ENCODE measurements at regions not wholly inside any gene's neighbourhood (a gene's known extent, or its start where the extent isn't known, plus 50 kb on each side); places are given as distances from the start of the nearest gene placed in this dataset.

GRCh38 chr7:131878777-131879176, 322.3 kb upstream of the PODXL start:
- CTCF ChIA-PET = no interaction called here
- intact Hi-C loops (cut with micrococcal nuclease) = no loop called here
- BruUV-seq (replicated peaks) = no TSS peak

GRCh38 chr7:131873581-131873980, 317.2 kb upstream of the PODXL start:
- H3K36me3 ChIP-seq (ENCODE audit: low read depth, low read length) = no peaks in the 10 kb centered on the region
- TF ChIP-seq EZH2 (IDR thresholded peaks at IDR 0.05; ENCODE audit: low read length, unreplicated experiment) (no peak), CTCF (conservative IDR thresholded peaks at IDR 0.05; ENCODE audit: low read depth, low read length) (no peak), EZH2phosphoT487 (IDR thresholded peaks at IDR 0.05; ENCODE audit: borderline replicate concordance, low read length) (no peak)
- H3F3A ChIP-seq (ENCODE audit: low read length, unreplicated experiment) = no peaks in the 10 kb centered on the region
- intact Hi-C loops (cut with micrococcal nuclease) = no loop called here
- H3K79me2 ChIP-seq (ENCODE audit: low read length) = no peaks in the 10 kb centered on the region
- peaks cover 23% of the 10 kb centered on the region; the same call in 1 of the 2 replicates for H3K27me3 ChIP-seq (ENCODE audit: low read length)
- no peak overlapping the region for H3K4me2 ChIP-seq (ENCODE audit: low read length)
- POLR2A ChIA-PET (ENCODE audit: unreplicated experiment) = no interaction called here
- DNase-seq = no peak
- H3K9me2 ChIP-seq (replicated peaks; ENCODE audit: low read length) = no peaks in the 10 kb centered on the region
- CTCF ChIA-PET = no interaction called here
- no peak overlapping the region for H3K9ac ChIP-seq (ENCODE audit: low read length)
- H3K9me3 ChIP-seq (ENCODE audit: low read length) = no peaks in the 10 kb centered on the region
- no peaks in the 10 kb centered on the region for H3K4me1 ChIP-seq (ENCODE audit: insufficient read depth, low read length)
- H4K20me1 ChIP-seq (ENCODE audit: low read length) = no peaks in the 10 kb centered on the region
- no peak for ATAC-seq
- H3K27ac ChIP-seq (ENCODE audit: low read length) = no peak overlapping the region
- no TSS peak for BruUV-seq (replicated peaks)
- no peak overlapping the region for H2AFZ ChIP-seq (ENCODE audit: low read length)
- H3K4me3 ChIP-seq (ENCODE audit: low read length) = no peak overlapping the region

More at GRCh38 chr7:131878777-131879176, 322.3 kb upstream of the PODXL start:
- Histone ChIP-seq H3K9ac (ENCODE audit: low read length) (no peak overlapping the region), H4K20me1 (ENCODE audit: low read length) (no peaks in the 10 kb centered on the region), H3K36me3 (ENCODE audit: low read depth, low read length) (no peaks in the 10 kb centered on the region), H3K9me2 (replicated peaks; ENCODE audit: low read length) (no peaks in the 10 kb centered on the region), H3K9me3 (ENCODE audit: low read length) (no peaks in the 10 kb centered on the region), H3K4me1 (ENCODE audit: insufficient read depth, low read length) (no peaks in the 10 kb centered on the region), H3K4me2 (ENCODE audit: low read length) (no peak overlapping the region), H3K79me2 (ENCODE audit: low read length) (no peaks in the 10 kb centered on the region), H2AFZ (ENCODE audit: low read length) (no peak overlapping the region), H3K27me3 (ENCODE audit: low read length) (peaks cover 28% of the 10 kb centered on the region), H3K27ac (ENCODE audit: low read length) (no peak overlapping the region), H3F3A (ENCODE audit: low read length, unreplicated experiment) (no peaks in the 10 kb centered on the region), H3K4me3 (ENCODE audit: low read length) (no peak overlapping the region)
- ATAC-seq = no peak
- POLR2A ChIA-PET (ENCODE audit: unreplicated experiment) = no interaction called here
- no peak for DNase-seq
- TF ChIP-seq CTCF (conservative IDR thresholded peaks at IDR 0.05; ENCODE audit: low read depth, low read length) (no peak), EZH2 (IDR thresholded peaks at IDR 0.05; ENCODE audit: low read length, unreplicated experiment) (no peak), EZH2phosphoT487 (IDR thresholded peaks at IDR 0.05; ENCODE audit: borderline replicate concordance, low read length) (no peak)

- intact Hi-C loops (cut with micrococcal nuclease) = no loop called here
- Histone ChIP-seq H4K20me1 (ENCODE audit: low read length) (no peaks in the 10 kb centered on the region), H3K27me3 (ENCODE audit: low read length) (peaks cover 20% of the 10 kb centered on the region; the same call in 1 of the 2 replicates), H3K36me3 (ENCODE audit: low read depth, low read length) (no peaks in the 10 kb centered on the region), H3K4me2 (ENCODE audit: low read length) (no peak overlapping the region), H2AFZ (ENCODE audit: low read length) (no peak overlapping the region), H3K4me1 (ENCODE audit: insufficient read depth, low read length) (no peaks in the 10 kb centered on the region), H3K9ac (ENCODE audit: low read length) (no peak overlapping the region), H3K9me3 (ENCODE audit: low read length) (no peaks in the 10 kb centered on the region), H3K79me2 (ENCODE audit: low read length) (no peaks in the 10 kb centered on the region), H3F3A (ENCODE audit: low read length, unreplicated experiment) (no peaks in the 10 kb centered on the region), H3K9me2 (replicated peaks; ENCODE audit: low read length) (no peaks in the 10 kb centered on the region), H3K4me3 (ENCODE audit: low read length) (no peak overlapping the region), H3K27ac (ENCODE audit: low read length) (no peak overlapping the region)
- DNase-seq = no peak
- BruUV-seq (replicated peaks) = no TSS peak
- ChIA-PET POLR2A (ENCODE audit: unreplicated experiment) (no interaction called here), CTCF (no interaction called here)
- ATAC-seq = no peak
- no peak for TF ChIP-seq CTCF (conservative IDR thresholded peaks at IDR 0.05; ENCODE audit: low read depth, low read length)
- no peak for TF ChIP-seq EZH2phosphoT487 (IDR thresholded peaks at IDR 0.05; ENCODE audit: borderline replicate concordance, low read length)
- no peak for TF ChIP-seq EZH2 (IDR thresholded peaks at IDR 0.05; ENCODE audit: low read length, unreplicated experiment)
These were observed 313.6 kb upstream of the PODXL start for GRCh38 chr7:131869986-131870385.
